Activated B cell treated with CpG ODN at 0.5 μM for 24 hours (primary cell): ENCODE measurements at regions not wholly inside any gene's neighbourhood (a gene's known extent, or its start where the extent isn't known, plus 50 kb on each side); places are given as distances from the start of the nearest gene placed in this dataset.

Experiments
- ATAC-seq: fragments of 200-7000 bp; cut with Tn5 transposase; one replicate; pipeline ENCODE4 v1.10.0; 2021; ENCODE audit warnings: low read depth, mild to moderate bottlenecking, moderate library complexity
- CTCF ChIA-PET: fragments of 350-600 bp; sonication (Branson Sonifier 250); formaldehyde crosslinking; loops from one replicate; lab custom pipeline; 2021; ENCODE audit warnings: antibody characterized with exemption; lab: Charles Lee
- POLR2A ChIA-PET: fragments of 350-600 bp; sonication (Branson Sonifier 250); formaldehyde crosslinking; loops from one replicate; lab custom pipeline; 2021; ENCODE audit warnings: antibody characterized with exemption; lab: Charles Lee
- DNase-seq: peaks from one replicate; pipeline ENCODE4 v3.0.0; 2022
- H3K27ac Mint-ChIP-seq: one replicate; pipeline ENCODE4 v1.8.0; 2020; ENCODE audit warnings: mixed read lengths
- H3K27me3 Mint-ChIP-seq: one replicate; pipeline ENCODE4 v1.8.0; 2021; ENCODE audit warnings: mixed read lengths
- H3K36me3 Mint-ChIP-seq: one replicate; pipeline ENCODE4 v1.8.0; 2021; ENCODE audit warnings: low read depth, mixed read lengths
- H3K4me1 Mint-ChIP-seq: one replicate; pipeline ENCODE4 v1.8.0; 2021; ENCODE audit warnings: mixed read lengths
- H3K4me3 Mint-ChIP-seq: one replicate; pipeline ENCODE4 v1.8.0; 2020; ENCODE audit warnings: mild to moderate bottlenecking, mixed read lengths
- H3K9me3 Mint-ChIP-seq: one replicate; pipeline ENCODE4 v1.8.0; 2020; ENCODE audit warnings: mixed read lengths
- intact Hi-C: fragments of 100-400 bp; cut with micrococcal nuclease; formaldehyde crosslinking; loops from one replicate; pipeline ENCODE4 v1.15.1; 2024
- TF ChIP-seq, protein P1 (sequence below): fragments of 200-600 bp; IDR thresholded peaks from one replicate; pipeline ENCODE4 v1.8.0; 2022; ENCODE audit warnings: antibody characterized with exemption, mild to moderate bottlenecking

GRCh38 chr11:115894176-115894575 lies 390.0 kb upstream of the CADM1 start:
- ATAC-seq (no peak), DNase-seq (no peak)
- Mint-ChIP-seq H3K27ac (no peak overlapping the region), H3K4me1 (no peaks in the 10 kb centered on the region), H3K36me3 (no peaks in the 10 kb centered on the region), H3K4me3 (no peak overlapping the region), H3K27me3 (no peaks in the 10 kb centered on the region), H3K9me3 (no peaks in the 10 kb centered on the region)
- POLR2A ChIA-PET = no interaction called here
- intact Hi-C loops = no loop called here
- TF ChIP-seq, protein P1, sequence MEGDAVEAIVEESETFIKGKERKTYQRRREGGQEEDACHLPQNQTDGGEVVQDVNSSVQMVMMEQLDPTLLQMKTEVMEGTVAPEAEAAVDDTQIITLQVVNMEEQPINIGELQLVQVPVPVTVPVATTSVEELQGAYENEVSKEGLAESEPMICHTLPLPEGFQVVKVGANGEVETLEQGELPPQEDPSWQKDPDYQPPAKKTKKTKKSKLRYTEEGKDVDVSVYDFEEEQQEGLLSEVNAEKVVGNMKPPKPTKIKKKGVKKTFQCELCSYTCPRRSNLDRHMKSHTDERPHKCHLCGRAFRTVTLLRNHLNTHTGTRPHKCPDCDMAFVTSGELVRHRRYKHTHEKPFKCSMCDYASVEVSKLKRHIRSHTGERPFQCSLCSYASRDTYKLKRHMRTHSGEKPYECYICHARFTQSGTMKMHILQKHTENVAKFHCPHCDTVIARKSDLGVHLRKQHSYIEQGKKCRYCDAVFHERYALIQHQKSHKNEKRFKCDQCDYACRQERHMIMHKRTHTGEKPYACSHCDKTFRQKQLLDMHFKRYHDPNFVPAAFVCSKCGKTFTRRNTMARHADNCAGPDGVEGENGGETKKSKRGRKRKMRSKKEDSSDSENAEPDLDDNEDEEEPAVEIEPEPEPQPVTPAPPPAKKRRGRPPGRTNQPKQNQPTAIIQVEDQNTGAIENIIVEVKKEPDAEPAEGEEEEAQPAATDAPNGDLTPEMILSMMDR = no peak
- CTCF ChIA-PET = no interaction called here

- Mint-ChIP-seq H3K9me3 (no peaks in the 10 kb centered on the region), H3K27ac (no peak overlapping the region), H3K36me3 (no peaks in the 10 kb centered on the region), H3K4me1 (no peaks in the 10 kb centered on the region), H3K4me3 (no peak overlapping the region), H3K27me3 (no peaks in the 10 kb centered on the region)
- ATAC-seq (no peak), DNase-seq (no peak)
- ChIA-PET CTCF (no interaction called here), POLR2A (no interaction called here)
- TF ChIP-seq, protein P1 = no peak
- intact Hi-C loops = no loop called here
Measured at GRCh38 chr11:115893461-115894099, 389.4 kb upstream of the CADM1 start.

DNA sequence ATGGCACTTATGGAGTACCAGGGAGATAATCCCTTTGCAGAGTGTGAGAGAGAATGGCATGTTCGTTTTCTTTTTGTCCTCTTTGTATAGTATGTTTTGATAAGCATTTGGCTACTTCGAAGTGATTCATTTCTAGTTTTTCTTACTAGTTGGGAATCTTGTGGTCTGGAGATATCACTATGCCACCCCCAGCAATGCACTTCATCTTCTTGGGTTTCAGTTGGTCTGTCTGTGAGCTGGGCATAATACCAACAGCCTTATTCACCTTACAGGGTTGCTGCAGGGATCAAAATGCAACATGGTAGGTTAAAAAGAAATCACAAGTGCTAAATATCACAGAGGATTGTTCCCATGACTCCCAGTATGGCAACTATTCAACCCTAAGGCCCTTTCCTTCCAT lies 387.8 kb upstream of the CADM1 start:
- intact Hi-C loops = loop anchor here (1.0 kb wide), 1 partner anchor 17 kb away; no protein-coding TSS in a partner anchor
- no peak for ATAC-seq
- Mint-ChIP-seq H3K27me3 (no peaks in the 10 kb centered on the region), H3K36me3 (no peaks in the 10 kb centered on the region), H3K27ac (no peak overlapping the region), H3K9me3 (no peaks in the 10 kb centered on the region), H3K4me1 (no peaks in the 10 kb centered on the region), H3K4me3 (no peak overlapping the region)
- CTCF ChIA-PET = no interaction called here
- TF ChIP-seq, protein P1 = no peak
- no peak for DNase-seq
- POLR2A ChIA-PET = no interaction called here

GRCh38 chr11:115891581-115891980 lies 387.4 kb upstream of the CADM1 start:
- TF ChIP-seq, protein P1 = no peak
- CTCF ChIA-PET = no interaction called here

GRCh38 chr11:115890500-115890899 lies 386.3 kb upstream of the CADM1 start:
- TF ChIP-seq, protein P1 = no peak
- ChIA-PET POLR2A (no interaction called here), CTCF (no interaction called here)
- DNase-seq (no peak), ATAC-seq (no peak)
- Mint-ChIP-seq H3K36me3 (no peaks in the 10 kb centered on the region), H3K27me3 (no peaks in the 10 kb centered on the region), H3K4me1 (no peaks in the 10 kb centered on the region), H3K27ac (no peak overlapping the region), H3K4me3 (no peak overlapping the region), H3K9me3 (no peaks in the 10 kb centered on the region)
- intact Hi-C loops = no loop called here

More at GRCh38 chr11:115891581-115891980, 387.4 kb upstream of the CADM1 start:
- no peak for ATAC-seq
- POLR2A ChIA-PET = no interaction called here
- no peaks in the 10 kb centered on the region for H3K9me3 Mint-ChIP-seq
- H3K4me3 Mint-ChIP-seq = no peak overlapping the region
- H3K4me1 Mint-ChIP-seq = no peaks in the 10 kb centered on the region
- no peak overlapping the region for H3K27ac Mint-ChIP-seq
- DNase-seq = no peak
- H3K27me3 Mint-ChIP-seq = no peaks in the 10 kb centered on the region
- no peaks in the 10 kb centered on the region for H3K36me3 Mint-ChIP-seq
- intact Hi-C loops = no loop called here
